Memory B cell (primary cell): ENCODE measurements at regions not wholly inside any gene's neighbourhood (a gene's known extent, or its start where the extent isn't known, plus 50 kb on each side); places are given as distances from the start of the nearest gene placed in this dataset.

ENCODE experiments used
- ATAC-seq: fragments of 150-1000 bp; cut with Tn5 transposase; 2 replicates; pipeline ENCODE4 v1.10.0; 2021; ENCODE audit warnings: low read depth, mild to moderate bottlenecking, moderate library complexity
- DNase-seq, 2 donors: peaks; one replicate each; pipeline ENCODE4 v3.0.0; 2022; ENCODE audit warnings: low spot score in 2 of 2
- H3K27ac Mint-ChIP-seq: one replicate; pipeline ENCODE4 v1.8.0; 2022; ENCODE audit warnings: mild to moderate bottlenecking, moderate library complexity, mixed read lengths
- H3K27me3 Mint-ChIP-seq: one replicate; pipeline ENCODE4 v1.8.0; 2022; ENCODE audit warnings: mixed read lengths
- H3K36me3 Mint-ChIP-seq: one replicate; pipeline ENCODE4 v1.8.0; 2022; ENCODE audit warnings: mild to moderate bottlenecking, mixed read lengths
- H3K4me1 Mint-ChIP-seq: one replicate; pipeline ENCODE4 v1.8.0; 2022; ENCODE audit warnings: mixed read lengths
- H3K4me3 Mint-ChIP-seq: one replicate; pipeline ENCODE4 v1.8.0; 2022; ENCODE audit warnings: mild to moderate bottlenecking, moderate library complexity, mixed read lengths
- H3K9me3 Mint-ChIP-seq: one replicate; pipeline ENCODE4 v1.8.0; 2022; ENCODE audit warnings: mixed read lengths

DNA sequence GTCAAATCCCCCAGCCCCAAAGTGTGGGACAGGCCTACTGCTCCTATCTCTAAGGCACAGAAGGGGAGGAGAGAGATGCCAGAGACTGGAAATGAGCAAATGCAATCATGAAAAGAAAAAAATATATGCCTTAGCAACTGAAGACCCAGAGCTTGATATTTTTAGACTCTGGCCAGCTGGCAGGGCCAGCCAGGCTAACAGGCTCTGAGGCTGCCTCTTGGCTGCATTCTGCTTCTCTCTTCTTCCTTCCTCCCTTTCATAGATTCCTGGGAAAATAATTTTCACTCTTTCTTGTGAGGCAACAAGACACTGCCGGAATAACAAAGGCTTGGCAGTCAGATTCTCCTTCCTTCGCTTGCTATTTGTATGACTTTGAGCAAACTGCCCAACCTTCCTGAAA is 209.1 kb downstream of the RAD51AP2 start:
- Mint-ChIP-seq H3K27ac (no peak overlapping the region), H3K4me3 (no peak overlapping the region), H3K4me1 (peaks cover 5% of the 10 kb centered on the region), H3K9me3 (no peaks in the 10 kb centered on the region), H3K36me3 (no peaks in the 10 kb centered on the region), H3K27me3 (no peaks in the 10 kb centered on the region)
- DNase-seq (no peak), ATAC-seq (no peak)

- ATAC-seq (no peak), DNase-seq (no peak)
- Mint-ChIP-seq H3K27ac (no peak overlapping the region), H3K36me3 (no peaks in the 10 kb centered on the region), H3K4me3 (no peak overlapping the region), H3K27me3 (peaks cover 1% of the 10 kb centered on the region), H3K9me3 (no peaks in the 10 kb centered on the region), H3K4me1 (peaks cover 5% of the 10 kb centered on the region)
Observed at GRCh38 chr2:17306706-17307105, 211.5 kb downstream of the RAD51AP2 start.

- Mint-ChIP-seq H3K27me3 (peaks cover 5% of the 10 kb centered on the region), H3K9me3 (no peaks in the 10 kb centered on the region), H3K4me1 (peaks cover 5% of the 10 kb centered on the region), H3K4me3 (no peak overlapping the region), H3K36me3 (peaks cover 2% of the 10 kb centered on the region), H3K27ac (no peak overlapping the region)
- DNase-seq, result no peak
- ATAC-seq, result no peak
Observed at GRCh38 chr2:17306219-17306618, 212.0 kb downstream of the RAD51AP2 start.

DNA sequence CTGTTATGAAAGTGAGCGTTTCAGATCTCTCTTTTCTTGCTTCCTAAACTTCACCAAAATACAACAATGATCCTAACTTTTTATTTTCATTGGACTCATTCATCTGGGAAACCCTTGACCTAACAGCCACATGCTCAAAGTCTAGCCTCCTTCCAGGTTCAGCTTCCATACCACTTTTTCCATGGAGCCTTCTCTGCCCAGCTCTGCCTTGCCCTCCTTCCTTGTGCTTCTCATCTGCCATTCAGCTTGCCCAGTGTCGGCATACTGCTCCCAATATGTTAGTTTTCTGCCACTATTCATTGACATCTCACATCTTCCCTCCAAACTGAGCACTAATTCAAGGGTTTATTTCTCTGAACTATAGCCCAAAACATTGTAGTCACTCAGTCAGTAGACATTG is 214.7 kb downstream of the RAD51AP2 start:
- Mint-ChIP-seq H3K9me3 (no peaks in the 10 kb centered on the region), H3K4me1 (no peaks in the 10 kb centered on the region), H3K36me3 (peaks cover 2% of the 10 kb centered on the region), H3K27ac (no peak overlapping the region), H3K27me3 (peaks cover 6% of the 10 kb centered on the region), H3K4me3 (no peak overlapping the region)
- ATAC-seq (no peak), DNase-seq (no peak)

GRCh38 chr2:17303054-17303453 is 215.2 kb downstream of the RAD51AP2 start:
- H3K36me3 Mint-ChIP-seq, result peaks cover 2% of the 10 kb centered on the region
- H3K27me3 Mint-ChIP-seq, result peaks cover 6% of the 10 kb centered on the region
- no peak overlapping the region for H3K4me3 Mint-ChIP-seq
- H3K9me3 Mint-ChIP-seq, result no peaks in the 10 kb centered on the region
- no peak overlapping the region for H3K27ac Mint-ChIP-seq
- no peak for ATAC-seq
- H3K4me1 Mint-ChIP-seq, result no peaks in the 10 kb centered on the region
- DNase-seq, result no peak

- H3K4me3 Mint-ChIP-seq, result no peak overlapping the region
- no peak for DNase-seq
- no peaks in the 10 kb centered on the region for H3K9me3 Mint-ChIP-seq
- no peak overlapping the region for H3K27ac Mint-ChIP-seq
- no peak for ATAC-seq
- H3K36me3 Mint-ChIP-seq, result peaks cover 2% of the 10 kb centered on the region
- H3K27me3 Mint-ChIP-seq, result peaks cover 6% of the 10 kb centered on the region
- no peaks in the 10 kb centered on the region for H3K4me1 Mint-ChIP-seq
Observed at GRCh38 chr2:17302281-17302680, 216.0 kb downstream of the RAD51AP2 start.

DNA sequence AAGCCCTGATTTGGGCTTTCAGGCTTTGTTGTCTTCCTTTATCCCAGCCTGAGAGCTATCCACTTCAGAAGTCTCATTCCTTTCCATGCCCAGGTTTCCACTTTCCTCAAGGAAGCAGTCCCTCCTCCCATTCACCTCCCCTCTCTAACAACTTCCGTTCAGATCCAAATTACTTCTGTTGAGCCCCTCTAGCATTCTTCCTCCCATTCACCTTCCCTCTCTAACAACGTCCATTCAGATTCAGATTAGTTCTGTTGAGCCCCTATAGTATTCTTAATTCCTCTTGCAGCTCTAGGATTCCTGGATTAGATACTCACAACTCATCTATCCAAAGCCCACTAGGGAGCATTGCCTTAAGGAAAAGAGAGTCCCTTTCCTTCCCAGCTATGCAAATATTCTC is 216.8 kb downstream of the RAD51AP2 start:
- Mint-ChIP-seq H3K4me1 (no peaks in the 10 kb centered on the region), H3K36me3 (peaks cover 2% of the 10 kb centered on the region), H3K4me3 (no peak overlapping the region), H3K27me3 (peaks cover 6% of the 10 kb centered on the region), H3K27ac (no peak overlapping the region), H3K9me3 (no peaks in the 10 kb centered on the region)
- ATAC-seq, result no peak
- DNase-seq, result no peak

DNA sequence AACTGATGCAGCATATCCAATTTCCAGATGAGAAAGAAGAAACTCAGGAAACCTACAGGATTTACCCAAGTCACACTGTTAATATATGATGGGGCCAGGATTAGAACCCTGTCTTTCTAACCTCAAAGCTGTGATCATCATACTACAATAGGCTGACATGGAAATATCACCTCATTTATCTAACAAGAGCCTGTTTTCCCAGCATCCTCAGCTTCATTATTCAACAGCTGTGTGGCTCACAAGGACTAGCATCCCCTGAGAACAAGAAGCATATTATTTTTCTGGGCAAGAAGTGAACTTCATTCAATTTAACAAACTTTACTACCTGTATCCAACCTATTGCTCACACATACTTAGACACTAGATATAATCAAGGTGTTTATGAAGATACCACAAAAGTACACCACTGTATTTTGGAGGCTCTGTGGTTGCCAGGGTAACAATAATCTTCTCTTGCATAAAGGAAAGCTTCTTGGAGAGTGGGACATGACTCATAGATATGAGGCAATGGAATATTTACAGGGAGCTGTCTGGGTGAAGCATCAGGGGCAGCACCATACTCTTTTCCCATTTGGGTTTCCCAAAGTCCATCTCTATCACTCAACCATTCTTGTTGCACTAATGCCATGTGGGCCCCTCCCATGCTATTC is 218.2 kb downstream of the RAD51AP2 start:
- Mint-ChIP-seq H3K4me3 (no peak overlapping the region), H3K4me1 (no peaks in the 10 kb centered on the region), H3K27ac (no peak overlapping the region), H3K36me3 (peaks cover 2% of the 10 kb centered on the region), H3K27me3 (peaks cover 6% of the 10 kb centered on the region), H3K9me3 (no peaks in the 10 kb centered on the region)
- ATAC-seq (no peak), DNase-seq (no peak)

DNA sequence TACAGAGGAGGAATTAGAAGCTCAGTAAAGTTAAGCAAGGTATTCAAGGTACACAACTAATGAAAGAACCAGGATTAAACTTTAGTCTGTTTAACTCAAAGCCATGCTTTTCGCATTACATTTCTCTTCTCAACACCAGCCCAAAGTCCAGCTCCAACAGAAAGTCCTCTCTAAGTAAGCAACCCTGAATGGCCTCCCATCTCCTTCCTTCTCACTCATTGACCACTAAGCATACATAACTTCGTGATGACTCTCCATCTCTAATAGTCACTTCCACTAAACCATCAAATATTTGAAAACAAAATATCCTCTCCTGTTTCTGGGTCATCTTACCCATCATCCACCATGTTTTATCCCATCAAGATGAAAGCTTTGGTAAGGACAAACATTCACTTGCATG is 219.8 kb downstream of the RAD51AP2 start:
- ATAC-seq, result no peak
- DNase-seq, result no peak
- Mint-ChIP-seq H3K27me3 (peaks cover 5% of the 10 kb centered on the region), H3K9me3 (no peaks in the 10 kb centered on the region), H3K4me3 (no peak overlapping the region), H3K36me3 (peaks cover 2% of the 10 kb centered on the region), H3K27ac (no peak overlapping the region), H3K4me1 (no peaks in the 10 kb centered on the region)

GRCh38 chr2:17296686-17297085 is 221.6 kb downstream of the RAD51AP2 start:
- DNase-seq, result no peak
- no peak for ATAC-seq
- H3K4me3 Mint-ChIP-seq, result no peak overlapping the region
- H3K9me3 Mint-ChIP-seq, result no peaks in the 10 kb centered on the region
- peaks cover 2% of the 10 kb centered on the region for H3K36me3 Mint-ChIP-seq
- no peaks in the 10 kb centered on the region for H3K4me1 Mint-ChIP-seq
- no peak overlapping the region for H3K27ac Mint-ChIP-seq
- H3K27me3 Mint-ChIP-seq, result peaks cover 5% of the 10 kb centered on the region

- Mint-ChIP-seq H3K9me3 (peaks cover 3% of the 10 kb centered on the region), H3K4me3 (no peak overlapping the region), H3K27me3 (no peaks in the 10 kb centered on the region), H3K4me1 (peaks cover 5% of the 10 kb centered on the region), H3K27ac (no peak overlapping the region), H3K36me3 (no peaks in the 10 kb centered on the region)
- DNase-seq, result no peak
- no peak for ATAC-seq
Observed at GRCh38 chr2:17289669-17290068, 228.6 kb downstream of the RAD51AP2 start.

- Mint-ChIP-seq H3K36me3 (no peaks in the 10 kb centered on the region), H3K27ac (no peak overlapping the region), H3K4me3 (no peak overlapping the region), H3K27me3 (peaks cover 2% of the 10 kb centered on the region), H3K4me1 (peaks cover 5% of the 10 kb centered on the region), H3K9me3 (peaks cover 3% of the 10 kb centered on the region)
- DNase-seq (no peak), ATAC-seq (no peak)
Observed at GRCh38 chr2:17287183-17287582, 231.1 kb downstream of the RAD51AP2 start.

DNA sequence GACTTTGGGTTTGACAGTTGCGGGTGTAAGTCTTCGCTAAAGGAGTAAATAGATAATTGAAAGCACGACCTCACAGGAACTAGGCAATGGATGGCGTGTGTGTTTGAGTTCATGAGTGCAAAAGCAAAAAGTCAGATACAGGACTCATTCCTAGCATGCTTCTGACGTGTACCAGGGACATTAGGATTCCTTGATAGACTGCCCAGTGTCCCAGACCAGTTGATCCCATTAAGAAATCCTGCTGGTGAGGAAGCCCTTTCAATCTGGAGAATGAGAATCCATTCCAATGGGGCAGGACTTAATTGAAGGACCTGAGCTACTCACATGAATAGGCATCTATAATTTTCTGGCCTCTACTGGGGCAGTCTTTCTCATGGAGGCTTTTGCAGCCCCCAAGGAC is 235.4 kb downstream of the RAD51AP2 start:
- H3K27me3 Mint-ChIP-seq, result peaks cover 3% of the 10 kb centered on the region

GRCh38 chr2:17282245-17282644 is 236.0 kb downstream of the RAD51AP2 start:
- Mint-ChIP-seq H3K27ac (no peak overlapping the region), H3K27me3 (peaks cover 3% of the 10 kb centered on the region), H3K36me3 (peaks cover 1% of the 10 kb centered on the region), H3K4me3 (no peak overlapping the region), H3K4me1 (peaks cover 5% of the 10 kb centered on the region), H3K9me3 (peaks cover 3% of the 10 kb centered on the region)
- ATAC-seq (no peak), DNase-seq (no peak)

More for the DNA sequence above, 235.4 kb downstream of the RAD51AP2 start:
- ATAC-seq (no peak), DNase-seq (no peak)
- Mint-ChIP-seq H3K36me3 (peaks cover 1% of the 10 kb centered on the region), H3K27ac (no peak overlapping the region), H3K4me3 (no peak overlapping the region), H3K4me1 (peaks cover 5% of the 10 kb centered on the region), H3K9me3 (peaks cover 3% of the 10 kb centered on the region)

DNA sequence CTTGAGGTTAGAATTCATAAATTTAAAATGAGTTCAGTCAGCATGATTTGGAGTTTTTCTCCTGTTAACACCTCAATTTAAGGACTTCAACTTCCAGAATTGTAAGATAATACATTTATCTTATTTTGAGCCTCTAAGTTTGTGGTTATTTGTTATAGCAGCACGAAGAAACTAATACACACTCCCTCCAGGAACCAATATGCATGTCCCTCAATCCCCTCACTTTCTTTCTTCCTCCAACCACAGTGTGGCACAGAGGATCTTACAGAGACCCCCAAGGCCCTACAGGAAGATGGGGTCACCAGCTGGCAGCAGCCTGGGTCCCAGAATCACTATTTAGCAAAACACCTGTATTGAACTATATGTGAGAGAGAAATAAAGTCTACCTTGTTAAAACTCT is 242.0 kb downstream of the RAD51AP2 start:
- H3K36me3 Mint-ChIP-seq, result peaks cover 1% of the 10 kb centered on the region

More for the DNA sequence above, 242.0 kb downstream of the RAD51AP2 start:
- peaks cover 2% of the 10 kb centered on the region for H3K27me3 Mint-ChIP-seq
- H3K4me3 Mint-ChIP-seq, result no peak overlapping the region
- no peak for ATAC-seq
- peaks cover 3% of the 10 kb centered on the region for H3K4me1 Mint-ChIP-seq
- H3K27ac Mint-ChIP-seq, result no peak overlapping the region
- DNase-seq, result no peak
- H3K9me3 Mint-ChIP-seq, result peaks cover 3% of the 10 kb centered on the region
